Inflammatory macrophage treated with lipopolysaccharide for 4 hours (primary cell): ENCODE measurements at regions not wholly inside any gene's neighbourhood (a gene's known extent, or its start where the extent isn't known, plus 50 kb on each side); places are given as distances from the start of the nearest gene placed in this dataset.
A peak's percentile ranks its signal among the peaks of the same experiment; 100 is the strongest.
"Not testable (repeated sequence)": the region's sequence is repeated elsewhere in the genome, so short reads cannot be mapped to it uniquely, and the experiment has no call there.

Experiments
- DNase-seq: peaks from one replicate; pipeline ENCODE4 v3.0.0-alpha.2; 2020

DNA sequence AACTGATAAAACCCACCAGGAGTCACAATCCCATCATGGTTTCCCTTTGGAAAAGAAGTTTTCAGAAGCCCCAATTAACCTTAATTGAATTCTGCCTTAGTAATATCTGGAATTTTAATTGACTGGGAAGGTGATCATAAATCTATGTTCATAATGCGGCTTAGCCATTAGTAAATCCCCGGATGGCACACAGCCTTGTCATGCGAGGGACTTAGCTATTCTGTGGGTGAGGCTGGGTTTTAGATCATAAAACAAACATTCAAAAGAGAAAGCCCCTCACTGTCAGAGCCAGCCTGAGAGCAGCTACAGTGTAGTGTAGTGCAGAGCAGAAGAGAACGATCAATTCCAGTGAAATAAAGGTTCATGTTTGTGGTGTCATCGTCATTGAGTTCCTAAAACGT is 124.0 kb upstream of the NOCT start:
- no peak for DNase-seq

DNA sequence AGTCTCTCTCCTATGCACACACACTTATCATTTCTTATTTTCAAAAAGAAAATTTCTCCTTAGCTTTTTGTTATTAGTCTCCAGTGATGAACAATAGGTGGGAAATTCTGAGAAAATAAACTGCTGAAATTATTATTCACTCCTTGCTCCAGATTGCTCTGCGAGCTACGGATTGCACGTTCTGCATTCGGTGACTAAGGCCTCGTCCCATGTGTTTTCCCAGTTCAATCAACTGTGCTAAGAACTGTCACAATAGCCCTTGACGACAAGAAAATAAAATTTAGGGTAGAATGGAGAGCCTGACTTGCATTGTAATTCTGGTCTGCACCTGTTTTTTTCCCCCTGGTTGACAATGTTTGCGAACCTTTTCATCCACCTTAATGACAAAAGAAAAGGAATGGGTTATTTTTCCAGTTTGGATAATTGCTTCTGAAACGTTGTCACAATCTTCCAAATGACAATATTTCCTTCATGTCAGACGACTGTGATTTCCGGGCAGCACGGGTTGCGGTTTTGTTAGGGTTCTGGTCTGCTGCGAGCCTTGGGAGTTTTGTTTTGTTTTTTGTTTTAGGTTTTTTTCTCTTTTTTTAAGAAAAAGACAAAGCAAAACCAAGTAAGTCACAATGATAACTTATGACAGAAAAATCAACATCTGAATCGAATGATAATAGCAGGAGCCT is 124.5 kb upstream of the NOCT start:
- no peak for DNase-seq

- DNase-seq = no peak
These were observed 126.4 kb upstream of the NOCT start for GRCh38 chr4:138889216-138889615.

DNA sequence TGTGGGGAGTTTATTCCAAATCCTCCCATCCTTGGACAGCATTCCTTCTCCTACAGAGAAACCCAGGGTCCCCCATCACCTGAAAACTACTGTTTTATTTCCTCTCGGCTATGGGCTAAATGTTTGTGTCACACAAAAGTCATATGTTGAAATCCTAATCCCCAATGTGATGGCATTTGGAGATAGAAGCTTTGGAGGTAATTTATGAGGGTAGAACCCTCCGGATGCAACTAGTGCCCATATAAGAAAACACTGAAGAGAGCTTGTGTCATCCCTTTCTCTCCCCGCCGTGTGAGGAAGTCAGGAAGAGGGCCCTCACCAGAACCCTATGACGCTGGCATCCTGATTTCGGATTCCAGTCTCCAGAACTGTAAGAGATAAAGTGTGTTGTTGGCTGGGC is 127.8 kb upstream of the NOCT start:
- no peak for DNase-seq

DNA sequence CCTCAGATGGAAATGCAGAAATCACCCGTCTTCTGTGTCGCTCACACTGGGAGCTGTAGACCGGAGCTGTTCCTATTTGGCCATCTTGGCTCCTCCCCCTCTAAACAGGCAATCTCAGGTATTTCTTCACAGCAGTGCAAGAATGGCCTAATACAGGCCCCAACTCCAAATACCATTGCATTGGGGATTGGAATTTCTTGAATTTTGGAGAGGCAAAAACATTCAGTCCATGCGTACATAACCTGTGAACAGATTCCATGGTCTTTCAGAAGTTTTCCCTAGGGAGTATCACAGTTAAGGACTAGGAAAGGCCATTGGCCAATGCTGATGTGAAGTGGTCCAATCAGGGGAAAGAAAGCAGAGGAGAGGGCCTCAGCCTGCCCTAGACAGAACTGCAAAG is 128.2 kb upstream of the NOCT start:
- DNase-seq = no peak

DNA sequence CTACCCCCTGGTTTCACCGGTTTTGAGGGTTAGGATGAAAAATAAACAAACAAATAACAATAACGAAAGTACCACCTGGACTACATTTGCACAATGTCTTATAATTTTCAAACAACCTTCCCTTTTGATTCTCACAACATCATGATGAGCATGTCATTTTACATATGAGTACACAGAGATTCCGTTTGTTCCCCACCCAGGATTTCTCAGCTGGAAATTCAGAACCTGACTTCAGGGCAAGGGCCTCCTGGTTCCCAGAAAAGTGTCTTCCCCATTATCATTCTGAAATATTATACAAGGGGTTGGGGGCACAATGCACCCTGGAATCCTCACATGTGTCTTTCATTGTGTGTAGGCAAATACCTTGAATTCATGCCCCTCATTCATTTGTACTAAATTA is 135.8 kb upstream of the NOCT start:
- no peak for DNase-seq

DNA sequence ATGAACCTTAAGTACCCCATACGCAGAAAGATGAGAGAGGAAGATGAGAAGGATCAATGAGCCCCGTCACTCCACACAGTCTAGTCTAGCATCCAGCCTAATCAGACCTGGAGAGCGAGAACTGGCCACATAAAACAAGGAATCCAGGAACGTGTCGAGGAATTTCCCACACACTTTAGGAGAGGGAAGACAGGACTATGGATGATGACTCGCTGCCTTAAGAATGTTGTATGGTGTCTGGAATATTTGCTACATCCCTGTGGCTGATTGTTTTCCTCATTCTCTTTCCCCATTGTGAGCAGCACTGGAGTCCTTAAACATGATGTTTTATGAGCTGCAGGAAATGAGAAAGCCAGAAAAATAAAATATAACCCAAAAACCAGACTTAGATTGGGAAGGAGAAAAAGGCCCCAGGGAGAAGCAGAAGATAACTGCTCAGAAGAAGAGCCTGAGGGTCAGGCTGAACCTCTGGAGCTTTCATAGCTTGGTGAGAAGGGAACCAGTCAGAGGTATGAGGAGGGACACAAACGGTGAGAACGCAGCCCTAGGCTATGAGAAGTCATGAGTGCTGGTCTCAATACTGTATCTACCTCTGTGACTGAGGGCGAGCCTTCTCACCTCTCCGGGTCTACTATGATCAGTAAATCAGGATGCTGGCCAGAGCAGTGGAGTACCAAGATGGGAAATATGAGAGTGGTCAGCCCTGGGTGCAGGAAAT is 139.5 kb upstream of the NOCT start:
- DNase-seq = no peak

- DNase-seq = no peak
These were observed 144.1 kb upstream of the NOCT start for GRCh38 chr4:138871555-138871875.

DNA sequence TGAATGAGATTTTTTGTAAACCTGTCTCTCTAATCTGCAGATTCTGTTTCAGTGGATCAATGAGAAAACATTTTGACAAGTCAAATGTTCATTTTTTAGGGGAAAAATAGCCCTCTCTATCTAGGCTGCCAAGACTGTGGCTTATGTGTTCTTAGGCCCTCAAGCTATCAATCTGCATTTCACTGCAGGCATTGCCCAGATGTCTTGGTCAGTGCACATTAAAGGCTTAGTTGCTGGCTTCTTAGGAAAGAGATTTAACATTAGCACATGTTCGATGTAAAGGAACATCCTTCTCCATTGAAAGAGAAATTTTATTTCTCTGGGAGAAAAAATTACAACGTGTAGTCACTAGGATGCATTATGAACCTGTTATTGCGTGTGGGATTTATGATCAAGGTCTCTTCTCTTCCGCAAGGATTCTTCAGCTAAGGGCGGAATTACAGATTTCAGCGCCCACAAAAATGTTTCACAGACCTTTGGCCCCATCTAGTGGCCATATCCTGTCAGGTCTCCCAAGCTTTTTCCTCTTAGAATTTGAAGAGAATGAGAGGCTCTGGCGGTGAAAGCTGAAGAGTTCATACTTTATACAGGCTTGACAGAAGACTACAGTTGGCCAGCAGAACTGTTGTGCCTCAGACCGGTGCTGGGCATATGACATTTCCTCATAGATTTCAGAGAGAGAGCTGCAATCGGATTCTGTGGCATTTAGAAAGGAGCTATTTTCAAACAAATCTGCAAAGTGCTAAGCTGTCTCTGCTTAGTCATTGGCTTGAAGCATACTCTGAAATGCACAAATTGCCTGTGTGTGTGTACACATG is 144.6 kb upstream of the NOCT start:
- DNase-seq = peak; percentile 59

GRCh38 chr4:138869631-138870030 is 145.9 kb upstream of the NOCT start:
- DNase-seq = no peak

- no peak for DNase-seq
These were observed 146.4 kb upstream of the NOCT start for GRCh38 chr4:138869165-138869564.

GRCh38 chr4:138868562-138868961 is 147.0 kb upstream of the NOCT start:
- DNase-seq = no peak

GRCh38 chr4:138867404-138867803 is 148.2 kb upstream of the NOCT start:
- no peak for DNase-seq

GRCh38 chr4:138866314-138866713 is 149.3 kb upstream of the NOCT start:
- DNase-seq = no peak

DNA sequence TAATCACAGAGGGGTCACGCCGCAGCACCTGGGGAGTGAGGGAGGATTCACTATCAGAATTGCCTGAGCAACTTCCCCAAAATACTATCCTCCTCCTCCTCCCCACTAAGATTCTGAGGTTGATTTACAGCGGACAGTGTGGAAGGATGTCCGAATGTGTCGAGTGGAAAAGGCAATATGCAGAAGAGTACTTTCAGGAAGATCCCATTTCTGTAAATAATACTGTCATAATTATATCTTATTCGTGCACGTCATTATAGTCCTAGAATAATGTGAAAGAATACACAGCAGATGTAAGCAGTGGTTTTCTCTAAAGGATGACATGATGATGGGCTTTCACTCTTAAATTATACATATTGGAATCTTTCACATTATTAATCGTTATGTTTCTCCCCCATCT is 149.8 kb upstream of the NOCT start:
- DNase-seq = no peak

DNA sequence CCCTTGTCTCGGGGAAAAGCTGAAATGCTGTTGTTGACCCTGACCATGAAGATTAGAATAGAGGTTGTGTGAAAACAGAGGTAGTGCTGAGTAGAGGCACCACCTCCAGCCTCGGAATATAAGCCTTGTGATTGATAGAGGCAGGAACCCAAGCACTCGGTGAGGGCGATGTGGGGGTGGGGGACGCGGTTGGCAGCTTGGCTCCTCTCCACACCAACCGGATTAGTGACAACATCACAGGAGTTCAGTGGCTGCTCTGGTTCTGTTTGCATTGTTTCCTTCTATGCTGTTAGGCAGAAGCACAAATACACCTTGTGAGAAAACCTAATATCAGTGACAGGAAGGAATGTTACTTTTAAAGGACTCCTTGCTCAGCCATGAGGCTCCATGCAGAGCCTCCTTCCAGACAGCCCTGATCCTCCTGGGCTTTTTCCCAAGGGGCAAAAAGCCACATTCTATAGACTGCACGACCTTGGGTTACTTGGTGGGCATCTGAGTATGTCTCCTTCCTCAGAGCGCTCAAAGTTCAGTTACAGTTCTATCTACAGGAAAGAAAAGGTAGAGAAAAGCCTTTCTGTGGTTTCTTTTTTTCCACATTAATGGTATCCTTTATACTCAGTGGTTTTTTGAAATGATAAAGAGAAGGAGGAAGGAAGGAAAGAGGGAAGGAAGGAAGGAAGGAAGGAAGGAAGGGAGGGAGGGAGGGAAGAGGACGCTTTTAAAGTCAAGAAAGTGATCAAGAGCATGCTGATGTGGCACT is 150.4 kb upstream of the NOCT start:
- no peak for DNase-seq

DNA sequence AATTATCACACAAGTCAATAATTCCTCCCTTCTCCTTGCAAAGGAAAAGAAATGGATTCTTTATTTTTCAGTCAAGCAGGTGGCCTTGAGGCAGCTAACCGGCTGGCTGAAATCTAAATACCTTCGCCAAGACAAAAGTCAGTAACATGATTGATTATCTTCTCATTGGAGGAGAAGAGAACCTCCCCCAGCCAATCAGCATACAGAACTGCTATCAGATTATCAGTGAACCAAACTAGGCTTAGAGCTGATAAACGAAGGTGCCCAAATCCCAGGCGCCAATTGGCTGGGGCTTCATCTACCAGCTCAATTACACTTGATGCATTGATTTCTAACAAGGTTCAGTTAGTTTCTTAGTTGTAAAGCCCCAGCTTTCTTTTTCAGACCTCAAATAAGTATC is 152.4 kb upstream of the NOCT start:
- DNase-seq = no peak

GRCh38 chr4:138861135-138861534 is 154.4 kb upstream of the NOCT start:
- no peak for DNase-seq

DNA sequence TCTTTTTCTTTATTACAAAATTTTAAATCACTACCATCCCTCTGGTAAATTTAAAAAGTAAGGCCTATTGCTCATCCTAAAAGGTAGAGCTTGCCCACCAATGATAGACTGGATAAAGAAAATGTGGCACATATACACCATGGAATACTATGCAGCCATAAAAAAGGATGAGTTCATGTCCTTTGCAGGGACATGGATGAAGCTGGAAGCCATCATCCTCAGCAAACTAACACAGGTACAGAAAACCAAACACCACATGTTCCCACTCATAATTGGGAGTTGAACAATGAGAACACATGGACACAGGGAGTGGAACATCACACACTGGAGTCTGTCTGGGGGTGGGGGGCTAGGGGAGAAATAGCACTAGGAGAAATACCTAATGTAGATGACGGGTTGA is 155.2 kb upstream of the NOCT start:
- DNase-seq = not testable (repeated sequence)

- DNase-seq = no peak
These were observed 156.3 kb upstream of the NOCT start for GRCh38 chr4:138859254-138859653.

- no peak for DNase-seq
These were observed 157.2 kb upstream of the NOCT start for GRCh38 chr4:138858419-138858818.

- DNase-seq = no peak
These were observed 158.2 kb upstream of the NOCT start for GRCh38 chr4:138857416-138857815.

- DNase-seq = no peak
These were observed 162.9 kb upstream of the NOCT start for GRCh38 chr4:138852681-138853080.
